ENCODE measurements at regions not wholly inside any gene's neighbourhood (a gene's known extent, or its start where the extent isn't known, plus 50 kb on each side); places are given as distances from the start of the nearest gene placed in this dataset.

GRCh38 chr2:150759531-150759930 is 272.1 kb upstream of the RND3 start:
- no peak for DNase-seq

GRCh38 chr2:150759106-150759505 is 271.6 kb upstream of the RND3 start:
- no peak for DNase-seq

- no peak for DNase-seq
Observed at GRCh38 chr2:150752229-150752628, 264.8 kb upstream of the RND3 start.

GRCh38 chr2:150750720-150751119 is 263.3 kb upstream of the RND3 start:
- no peak for DNase-seq

- DNase-seq, result no peak
Observed at GRCh38 chr2:150742094-150742493, 254.6 kb upstream of the RND3 start.

GRCh38 chr2:150735894-150736498 is 248.5 kb upstream of the RND3 start:
- DNase-seq, result no peak

- no peak for DNase-seq
Observed at GRCh38 chr2:150733051-150733618, 245.7 kb upstream of the RND3 start.

- no peak for DNase-seq
Observed at GRCh38 chr2:150732491-150732890, 245.0 kb upstream of the RND3 start.

- no peak for DNase-seq
Observed at GRCh38 chr2:150732064-150732463, 244.6 kb upstream of the RND3 start.

- no peak for DNase-seq
Observed at GRCh38 chr2:150729495-150729955, 242.1 kb upstream of the RND3 start.

- DNase-seq, result no peak
Observed at GRCh38 chr2:150718280-150718679, 230.8 kb upstream of the RND3 start.

- no peak for DNase-seq
Observed at GRCh38 chr2:150716186-150716585, 228.7 kb upstream of the RND3 start.

- DNase-seq, result no peak
Observed at GRCh38 chr2:150715501-150715900, 228.0 kb upstream of the RND3 start.

GRCh38 chr2:150710916-150711315 is 223.4 kb upstream of the RND3 start:
- no peak for DNase-seq

GRCh38 chr2:150710041-150710440 is 222.6 kb upstream of the RND3 start:
- DNase-seq, result no peak

GRCh38 chr2:150706561-150706960 is 219.1 kb upstream of the RND3 start:
- DNase-seq, result no peak

GRCh38 chr2:150705767-150706166 is 218.3 kb upstream of the RND3 start:
- DNase-seq, result no peak

- DNase-seq, result no peak
Observed at GRCh38 chr2:150705357-150705756, 217.9 kb upstream of the RND3 start.

- DNase-seq, result no peak
Observed at GRCh38 chr2:150702791-150703190, 215.3 kb upstream of the RND3 start.

GRCh38 chr2:150700666-150701580 is 213.5 kb upstream of the RND3 start:
- no peak for DNase-seq

- no peak for DNase-seq
Observed at GRCh38 chr2:150699218-150699617, 211.8 kb upstream of the RND3 start.

- DNase-seq, result no peak
Observed at GRCh38 chr2:150698016-150698661, 210.7 kb upstream of the RND3 start.

- DNase-seq, result no peak
Observed at GRCh38 chr2:150697596-150697995, 210.1 kb upstream of the RND3 start.
